SU-DHL-6 (cell line): ENCODE measurements at regions not wholly inside any gene's neighbourhood (a gene's known extent, or its start where the extent isn't known, plus 50 kb on each side); places are given as distances from the start of the nearest gene placed in this dataset.

Experiments used
- H2AFZ ChIP-seq: fragments of 200-600 bp; sonication (generic); 2 replicates; pipeline ENCODE4 v1.6.1; 2014; ENCODE audit warnings: low read depth, mild to moderate bottlenecking, moderate library complexity, mixed read lengths, antibody characterized with exemption, low read length; ENCODE audit not compliant: severe bottlenecking
- H3F3A ChIP-seq: fragments of 200-600 bp; shearing (Covaris generic); 2 replicates; pipeline ENCODE4 v1.6.0; 2016; ENCODE audit warnings: antibody characterized with exemption, mild to moderate bottlenecking; ENCODE audit not compliant: insufficient read depth
- H3K27ac ChIP-seq: fragments of 200-600 bp; sonication (generic); 2 replicates; pipeline ENCODE4 v1.5.1; 2016; ENCODE audit warnings: low read depth, mild to moderate bottlenecking, low read length, moderate library complexity, mixed read lengths
- H3K27me3 ChIP-seq: fragments of 200-600 bp; sonication (generic), shearing (Covaris generic); 2 replicates; pipeline ENCODE4 v1.6.0; 2014; ENCODE audit warnings: mild to moderate bottlenecking, low read length
- H3K36me3 ChIP-seq: fragments of 200-600 bp; sonication (generic); 2 replicates; pipeline ENCODE4 v1.6.1; 2014; ENCODE audit warnings: mild to moderate bottlenecking, low read length, mixed read lengths
- H3K4me2 ChIP-seq: fragments of 300-600, 200-600 bp; shearing (Covaris generic), sonication (generic); 2 replicates; pipeline ENCODE4 v1.6.0; 2014; ENCODE audit warnings: low read length, low read depth, mild to moderate bottlenecking; ENCODE audit not compliant: poor library complexity, severe bottlenecking
- H3K4me3 ChIP-seq: fragments of 200-600 bp; sonication (generic); 2 replicates; pipeline ENCODE4 v1.5.1; 2014; ENCODE audit warnings: antibody characterized with exemption, low read length, mild to moderate bottlenecking, mixed read lengths; ENCODE audit not compliant: insufficient read depth, poor library complexity, severe bottlenecking
- H3K79me2 ChIP-seq: fragments of 200-600 bp; sonication (generic); 2 replicates; pipeline ENCODE4 v1.6.1; 2014; ENCODE audit warnings: mild to moderate bottlenecking, low read length, moderate library complexity; ENCODE audit not compliant: insufficient read depth
- H3K9ac ChIP-seq: fragments of 200-600 bp; sonication (generic); 2 replicates; pipeline ENCODE4 v1.7.0; 2014; ENCODE audit warnings: mild to moderate bottlenecking, low read length
- H3K9me2 ChIP-seq: fragments of 200-600 bp; sonication (generic); replicated peaks from 2 replicates; pipeline ENCODE4 v1.6.1; 2014; ENCODE audit warnings: low read length; ENCODE audit not compliant: insufficient read depth
- H3K9me3 ChIP-seq: fragments of 200-600 bp; sonication (generic); 2 replicates; pipeline ENCODE4 v1.6.1; 2014; ENCODE audit warnings: low read length, mixed read lengths; ENCODE audit not compliant: insufficient read depth
- H4K20me1 ChIP-seq: fragments of 200-600 bp; sonication (generic); 2 replicates; pipeline ENCODE4 v1.6.1; 2014; ENCODE audit warnings: low read depth, mild to moderate bottlenecking, antibody characterized with exemption, low read length, moderate library complexity, mixed read lengths
- CTCF ChIP-seq: fragments of 200-600 bp; sonication (generic); IDR thresholded peaks from one replicate; pipeline ENCODE4 v1.5.1; 2017; ENCODE audit warnings: antibody characterized with exemption, mild to moderate bottlenecking, low read length, moderate library complexity; ENCODE audit not compliant: insufficient read depth, poor library complexity, severe bottlenecking
- EZH2phosphoT487 ChIP-seq: fragments of 200-600 bp; sonication (generic), shearing (Covaris generic); conservative IDR thresholded peaks from 2 replicates; pipeline ENCODE4 v1.6.1; 2018; ENCODE audit warnings: mild to moderate bottlenecking, antibody characterized with exemption, low read length, moderate library complexity, mixed read lengths

- Histone ChIP-seq H3K4me3 (peak overlapping the region; percentile 32), H3K9ac (peak overlapping the region; percentile 68), H3K9me3 (no peaks in the 10 kb centered on the region), H3K79me2 (peaks cover 94% of the 10 kb centered on the region), H3K4me2 (peak overlapping the region; percentile 96), H3K36me3 (peaks cover 11% of the 10 kb centered on the region), H3F3A (peaks cover 45% of the 10 kb centered on the region), H3K27ac (peak overlapping the region; percentile 98), H3K27me3 (no peaks in the 10 kb centered on the region), H2AFZ (no peak overlapping the region), H4K20me1 (no peaks in the 10 kb centered on the region), H3K9me2 (no peaks in the 10 kb centered on the region)
- TF ChIP-seq CTCF (no peak), EZH2phosphoT487 (no peak)
Observed at GRCh38 chr3:153757839-153758238, 363.4 kb upstream of the ARHGEF26 start.

GRCh38 chr3:153760948-153761347 lies 360.2 kb upstream of the ARHGEF26 start:
- Histone ChIP-seq H3K79me2 (peaks cover 68% of the 10 kb centered on the region), H3K9me2 (no peaks in the 10 kb centered on the region), H3K4me2 (peak overlapping the region; percentile 96), H2AFZ (no peak overlapping the region), H3K9me3 (no peaks in the 10 kb centered on the region), H3K27ac (peak overlapping the region; percentile 98), H3F3A (peaks cover 18% of the 10 kb centered on the region; the same call in 1 of the 2 replicates), H3K27me3 (no peaks in the 10 kb centered on the region), H3K9ac (peak overlapping the region; percentile 68), H3K36me3 (peaks cover 4% of the 10 kb centered on the region; the same call in 1 of the 2 replicates), H3K4me3 (peak overlapping the region; percentile 70), H4K20me1 (no peaks in the 10 kb centered on the region)
- TF ChIP-seq CTCF (no peak), EZH2phosphoT487 (no peak)

- Histone ChIP-seq H3K9ac (peak overlapping the region; percentile 68), H3F3A (peaks cover 12% of the 10 kb centered on the region), H3K9me3 (no peaks in the 10 kb centered on the region), H3K4me3 (peak overlapping the region; percentile 70), H3K79me2 (peaks cover 51% of the 10 kb centered on the region), H3K27me3 (no peaks in the 10 kb centered on the region), H4K20me1 (no peaks in the 10 kb centered on the region), H3K36me3 (peaks cover 4% of the 10 kb centered on the region; the same call in 1 of the 2 replicates), H3K27ac (peak overlapping the region; percentile 98), H2AFZ (no peak overlapping the region), H3K4me2 (peak overlapping the region; percentile 96), H3K9me2 (no peaks in the 10 kb centered on the region)
- no peak for TF ChIP-seq EZH2phosphoT487
- no peak for TF ChIP-seq CTCF
Observed at GRCh38 chr3:153762411-153763235, 358.6 kb upstream of the ARHGEF26 start.
